GM12892 (cell line): ENCODE measurements at regions not wholly inside any gene's neighbourhood (a gene's known extent, or its start where the extent isn't known, plus 50 kb on each side); places are given as distances from the start of the nearest gene placed in this dataset.

Experiments used
- DNase-seq: peaks from one replicate; pipeline ENCODE4 v3.0.0; 2011; ENCODE audit not compliant: insufficient read length
- FAIRE-seq: peaks from 2 replicates; lab custom pipeline; 2011; peaks lifted over from hg19 to GRCh38; lab: Jason Lieb, UNC
- POLR2A ChIP-seq: IDR thresholded peaks from 2 replicates; pipeline ENCODE4 v1.6.1; 2011; ENCODE audit warnings: low read depth, low read length, control low read depth
- POLR2AphosphoS5 ChIP-seq: IDR thresholded peaks from 2 replicates; pipeline ENCODE4 v1.6.1; 2011; ENCODE audit warnings: low read depth, low read length, control low read depth
- TAF1 ChIP-seq: IDR thresholded peaks from 2 replicates; pipeline ENCODE4 v1.6.1; 2011; ENCODE audit warnings: low read depth, mild to moderate bottlenecking, control low read depth, low read length, borderline replicate concordance

GRCh38 chr2:236658974-236659757 lies 89.5 kb downstream of the ACKR3 start:
- no peak for FAIRE-seq
- TF ChIP-seq TAF1: no peak
- TF ChIP-seq POLR2A: no peak
- TF ChIP-seq POLR2AphosphoS5: no peak
- DNase-seq: no peak

GRCh38 chr2:236659758-236660150 lies 90.1 kb downstream of the ACKR3 start:
- DNase-seq: no peak
- TF ChIP-seq POLR2AphosphoS5: no peak
- no peak for FAIRE-seq

DNA sequence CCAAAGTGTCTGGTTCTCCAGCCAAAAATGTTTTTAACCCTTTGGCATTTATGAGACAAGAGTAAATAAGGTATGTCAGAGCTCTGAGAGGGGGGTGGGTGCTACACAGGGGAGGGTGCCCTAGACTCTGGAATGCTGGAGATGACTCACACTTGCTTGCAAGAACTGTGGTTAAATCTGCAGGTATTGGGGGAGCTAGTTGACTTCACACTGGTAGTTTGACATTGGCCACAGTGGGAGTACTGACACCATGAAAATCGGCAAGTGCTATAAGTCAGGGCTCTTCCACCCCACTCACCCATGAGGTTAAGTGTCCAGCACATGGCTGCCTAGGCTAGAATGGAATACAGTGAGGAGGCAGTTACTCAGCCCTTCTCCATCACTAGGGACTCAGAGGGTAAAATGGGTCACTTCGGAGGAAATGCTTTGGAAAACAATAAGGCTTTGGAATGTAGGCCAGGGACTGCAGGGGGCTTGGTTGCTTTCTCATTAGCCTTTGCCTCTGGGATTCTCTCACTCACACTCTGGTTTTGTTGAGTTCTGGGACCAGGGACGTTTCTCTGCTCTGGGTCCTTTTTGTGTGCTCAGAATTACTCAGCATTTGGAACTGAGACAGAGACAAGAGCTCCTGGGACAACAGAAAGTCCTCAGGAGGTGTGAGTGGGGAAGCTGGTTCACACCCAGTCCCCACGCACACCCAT lies 91.6 kb downstream of the ACKR3 start:
- DNase-seq (no peak), FAIRE-seq (no peak)
- TF ChIP-seq TAF1 (no peak), POLR2AphosphoS5 (no peak), POLR2A (no peak)

DNA sequence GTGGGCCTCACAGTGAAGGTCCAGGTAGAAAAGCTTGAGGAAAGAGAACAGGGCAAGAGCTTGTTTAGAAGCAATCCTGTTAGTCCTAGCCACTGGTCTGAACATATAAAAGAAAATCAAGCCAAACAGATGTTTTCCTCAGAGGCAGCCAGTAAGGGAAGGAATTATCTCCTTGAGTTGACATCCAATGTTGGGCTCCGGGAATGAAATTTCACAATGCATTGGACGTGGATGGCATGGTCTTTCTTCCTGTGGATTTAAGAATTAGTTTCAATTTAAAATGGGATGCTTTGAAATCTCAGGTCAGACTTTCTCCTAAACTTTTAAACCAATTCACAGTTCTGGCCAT lies 92.1 kb downstream of the ACKR3 start:
- FAIRE-seq: no peak
- DNase-seq: no peak
- TF ChIP-seq TAF1 (no peak), POLR2AphosphoS5 (no peak), POLR2A (no peak)

DNA sequence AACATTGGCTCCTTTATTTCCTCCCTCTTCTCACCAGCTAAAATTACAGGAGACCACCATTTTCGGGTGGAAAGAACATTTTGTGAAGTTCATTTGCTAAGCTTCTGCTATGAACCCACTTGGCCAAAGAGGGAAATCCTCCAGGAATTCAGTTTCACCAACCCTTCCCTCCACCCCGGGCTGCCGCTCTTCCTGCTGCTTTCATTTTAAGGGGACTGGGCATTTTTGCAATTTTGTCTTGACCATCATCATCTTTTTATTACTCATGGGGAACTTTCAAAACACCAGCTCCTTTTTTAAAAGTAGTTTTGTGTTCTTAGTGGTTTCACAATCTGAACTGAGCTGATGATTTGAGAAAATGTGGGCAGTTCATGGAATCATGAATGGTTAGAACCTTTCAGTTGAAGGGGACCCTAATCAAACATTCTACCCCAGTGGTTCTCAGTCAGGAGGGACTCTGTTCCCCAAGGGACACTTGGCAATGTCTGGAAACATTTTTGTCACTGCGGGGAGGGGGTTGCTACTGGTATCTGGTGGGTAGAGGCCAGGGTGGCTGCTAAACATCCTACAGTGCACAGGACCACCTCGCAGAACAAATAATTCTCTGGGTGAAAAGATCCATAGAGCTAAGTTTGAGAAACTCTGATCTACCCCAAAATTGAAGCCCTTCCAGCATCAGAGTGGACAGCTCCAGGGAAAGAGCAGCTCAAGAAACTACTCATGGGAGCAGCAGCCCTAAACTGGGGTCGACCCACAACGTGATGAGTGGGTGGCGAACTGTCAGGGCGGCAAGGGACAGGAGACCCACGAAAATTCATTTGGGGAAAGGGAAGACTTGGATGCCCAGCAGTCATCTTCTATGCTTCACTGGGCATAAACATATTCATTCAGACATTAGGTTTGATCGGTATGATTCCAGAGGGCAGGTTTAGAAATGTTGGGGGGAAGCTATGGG lies 92.9 kb downstream of the ACKR3 start:
- FAIRE-seq (no peak), DNase-seq (no peak)
- TF ChIP-seq POLR2A: no peak
- TF ChIP-seq POLR2AphosphoS5: no peak
- TF ChIP-seq TAF1: no peak

DNA sequence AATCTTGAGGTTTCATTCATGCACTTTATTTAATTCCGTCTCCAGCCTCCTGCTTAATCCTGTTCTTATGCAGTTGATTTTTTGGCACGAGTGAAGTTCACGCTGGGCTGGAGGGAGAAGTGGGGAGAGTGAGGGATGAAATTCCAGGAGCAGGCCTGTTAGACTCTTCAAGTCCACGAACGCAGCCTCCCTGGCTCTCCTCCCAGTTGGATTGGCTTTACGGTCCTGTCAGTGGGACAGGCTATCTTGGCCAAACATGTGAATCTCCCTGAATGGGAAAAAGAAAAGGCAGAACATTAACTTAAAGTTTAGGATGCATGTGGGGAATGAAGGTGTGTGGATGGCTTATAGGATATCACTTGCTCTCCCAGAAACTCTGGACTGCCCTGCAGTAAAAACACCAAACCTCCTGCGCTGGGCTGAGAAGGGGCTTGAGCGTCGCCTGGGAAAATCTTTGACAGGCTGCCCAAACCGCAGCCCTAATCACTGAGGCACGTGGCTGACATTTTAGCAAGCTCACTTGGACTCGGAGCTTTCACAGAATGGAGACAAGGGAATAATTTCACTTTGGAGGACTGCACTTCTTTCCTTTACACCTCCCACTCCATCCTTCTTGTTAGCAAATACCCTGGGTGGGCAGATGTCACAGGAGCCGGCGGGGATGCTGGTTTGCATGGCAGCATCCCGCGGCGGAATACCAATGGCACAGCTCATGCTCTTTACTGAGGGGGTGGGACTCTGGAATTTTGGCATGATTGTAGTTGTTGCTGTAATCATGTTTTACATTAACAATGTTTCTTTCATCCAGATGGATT lies 93.9 kb downstream of the ACKR3 start:
- DNase-seq (no peak), FAIRE-seq (no peak)
- TF ChIP-seq POLR2AphosphoS5: no peak
- no peak for TF ChIP-seq POLR2A

- no peak for DNase-seq
These were observed 94.5 kb downstream of the ACKR3 start for GRCh38 chr2:236664136-236664535.

DNA sequence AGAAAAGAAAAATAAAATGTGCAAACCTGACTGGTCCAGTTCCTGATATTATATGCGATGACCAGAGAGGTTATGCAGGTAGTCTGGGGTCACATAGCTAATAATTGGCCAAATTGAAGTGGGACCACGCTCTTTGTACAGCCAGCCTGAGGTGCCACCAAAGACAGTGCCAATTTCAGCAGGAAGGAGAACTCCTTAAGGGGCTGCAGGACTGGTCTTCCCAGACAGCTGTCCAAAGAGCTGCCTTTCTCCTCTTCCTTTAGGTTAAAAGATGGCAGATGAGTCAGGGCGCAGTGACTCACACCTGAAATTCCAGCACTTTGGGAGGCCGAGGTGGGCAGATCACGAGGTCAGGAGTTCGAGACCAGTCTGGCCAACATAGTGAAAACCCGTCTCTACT lies 95.5 kb downstream of the ACKR3 start:
- TF ChIP-seq POLR2AphosphoS5 (no peak), TAF1 (no peak), POLR2A (no peak)
- DNase-seq (no peak), FAIRE-seq (no peak)

More at GRCh38 chr2:236664136-236664535, 94.5 kb downstream of the ACKR3 start:
- TF ChIP-seq POLR2A (no peak), TAF1 (no peak), POLR2AphosphoS5 (no peak)
- FAIRE-seq: no peak

DNA sequence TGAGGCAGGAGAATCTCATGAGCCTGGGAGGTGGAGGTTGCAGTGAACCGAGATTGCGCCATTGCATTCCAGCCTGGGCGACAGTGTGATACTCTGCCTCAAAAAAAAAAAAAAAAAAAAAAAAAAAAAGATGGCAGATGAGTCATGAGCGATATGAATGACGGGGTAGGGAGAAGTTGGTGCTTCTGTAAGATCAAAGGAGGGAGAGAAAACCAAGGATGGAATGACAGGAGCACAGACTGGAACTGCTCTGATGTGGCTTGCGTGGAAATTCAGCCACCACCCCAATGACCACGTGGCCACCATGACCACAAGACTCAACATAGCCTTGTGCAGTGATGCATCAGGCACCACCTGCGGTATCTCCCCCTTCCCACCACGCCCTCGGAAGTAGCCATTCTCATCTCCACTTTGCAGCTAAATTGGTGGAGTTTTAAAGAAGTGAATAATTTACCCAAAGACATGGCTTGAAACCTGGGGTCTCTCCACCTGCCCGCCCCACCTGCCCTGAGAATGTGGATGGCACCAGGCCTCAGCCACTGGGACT lies 96.0 kb downstream of the ACKR3 start:
- FAIRE-seq (no peak), DNase-seq (no peak)
- TF ChIP-seq TAF1 (no peak), POLR2AphosphoS5 (no peak), POLR2A (no peak)

DNA sequence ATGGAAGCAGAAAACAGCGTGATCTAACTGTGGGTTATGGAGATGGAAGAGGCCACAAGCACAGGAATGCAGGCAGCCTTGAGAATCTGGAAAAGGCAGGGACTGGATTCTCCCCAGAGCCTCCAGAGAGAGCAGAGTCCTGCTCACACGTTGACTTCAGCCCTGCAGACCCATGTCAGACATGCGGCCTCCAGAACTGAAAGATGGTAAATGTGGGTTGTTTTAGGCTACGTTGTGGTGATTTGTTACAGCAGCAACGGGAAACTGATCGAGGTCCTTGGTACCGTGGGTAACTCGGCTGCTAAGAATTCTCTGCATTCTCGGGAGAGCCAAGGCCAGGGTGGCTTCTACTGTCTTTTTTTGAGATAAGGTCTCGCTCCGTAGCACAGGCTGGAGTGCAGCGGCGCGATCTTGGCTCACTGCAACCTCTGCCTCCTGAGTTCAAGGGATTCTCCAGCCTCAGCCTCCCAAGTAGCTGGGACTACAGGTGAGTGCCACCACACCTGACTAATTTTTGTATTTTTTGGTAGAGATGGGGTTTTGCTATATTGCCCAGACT lies 97.1 kb downstream of the ACKR3 start:
- no peak for FAIRE-seq
- no peak for TF ChIP-seq POLR2AphosphoS5
- DNase-seq: no peak
